ENCODE measurements at regions not wholly inside any gene's neighbourhood (a gene's known extent, or its start where the extent isn't known, plus 50 kb on each side); places are given as distances from the start of the nearest gene placed in this dataset.

GRCh38 chr5:27797220-27797619 is 758.8 kb upstream of the CDH9 start:
- TF ChIP-seq CTCF (IDR thresholded peaks at IDR 0.05), result no peak
- no peak for ATAC-seq (ENCODE audit: low FRiP score)
- no peak for DNase-seq (ENCODE audit: low spot score)

- TF ChIP-seq CTCF (IDR thresholded peaks at IDR 0.05), result no peak
- ATAC-seq (ENCODE audit: low FRiP score), result no peak
- DNase-seq (ENCODE audit: low spot score), result no peak
These were observed 749.8 kb upstream of the CDH9 start for GRCh38 chr5:27788184-27788583.

GRCh38 chr5:27784317-27784716 is 745.9 kb upstream of the CDH9 start:
- no peak for ATAC-seq (ENCODE audit: low FRiP score)
- DNase-seq (ENCODE audit: low spot score), result no peak
- no peak for TF ChIP-seq CTCF (IDR thresholded peaks at IDR 0.05)

- ATAC-seq (ENCODE audit: low FRiP score) (no peak), DNase-seq (ENCODE audit: low spot score) (no peak)
- TF ChIP-seq CTCF (IDR thresholded peaks at IDR 0.05), result no peak
These were observed 739.7 kb upstream of the CDH9 start for GRCh38 chr5:27778121-27778520.

- no peak for TF ChIP-seq CTCF (IDR thresholded peaks at IDR 0.05)
- DNase-seq (ENCODE audit: low spot score) (no peak), ATAC-seq (ENCODE audit: low FRiP score) (no peak)
These were observed 735.2 kb upstream of the CDH9 start for GRCh38 chr5:27773636-27774035.

- TF ChIP-seq CTCF (IDR thresholded peaks at IDR 0.05), result no peak
- DNase-seq (ENCODE audit: low spot score) (no peak), ATAC-seq (ENCODE audit: low FRiP score) (no peak)
These were observed 734.8 kb upstream of the CDH9 start for GRCh38 chr5:27773166-27773565.

- no peak for ATAC-seq (ENCODE audit: low FRiP score)
- no peak for DNase-seq (ENCODE audit: low spot score)
- no peak for TF ChIP-seq CTCF (IDR thresholded peaks at IDR 0.05)
These were observed 731.5 kb upstream of the CDH9 start for GRCh38 chr5:27769748-27770402.
